HepG2 (cell line): ENCODE measurements at regions not wholly inside any gene's neighbourhood (a gene's known extent, or its start where the extent isn't known, plus 50 kb on each side); places are given as distances from the start of the nearest gene placed in this dataset.

Experiments used
- ATAC-seq: fragments of 200-7000 bp; cut with Tn5 transposase; 3 replicates; pipeline ENCODE4 v1.9.1; 2020; ENCODE audit warnings: mild to moderate bottlenecking, moderate library complexity
- BruUV-seq: library from RNA; stranded (reverse); fragments of 400-500 nt; replicated peaks from 2 replicates; lab custom pipeline; 2021; lab: Mats Ljungman, UMichigan
- CTCF ChIA-PET: fragments of 300-600 bp; formaldehyde crosslinking; extraction: SDS; loops from one replicate; lab custom pipeline; 2021; ENCODE audit warnings: low total read pairs, inconsistent platforms, low intra/inter-chr PET ratio; lab: Yijun Ruan, JAX
- POLR2A ChIA-PET: fragments of 350-600 bp; sonication (Branson Sonifier 250); formaldehyde crosslinking; loops from one replicate; lab custom pipeline; 2020; ENCODE audit warnings: antibody characterized with exemption, inconsistent platforms; lab: Yijun Ruan, JAX
- DNase-seq: peaks from one replicate; pipeline ENCODE4 v3.0.0-alpha.2; 2015; ENCODE audit warnings: low spot score
- FAIRE-seq: peaks from 3 replicates; lab custom pipeline; 2011; peaks lifted over from hg19 to GRCh38; lab: Jason Lieb, UNC
- H2AFZ ChIP-seq: one replicate; pipeline ENCODE4 v1.6.1; 2011; ENCODE audit warnings: low read length, inconsistent platforms
- H3K27ac ChIP-seq: fragments of 300-600 bp; 3 replicates; pipeline ENCODE4 v1.8.0; 2011; ENCODE audit warnings: mixed run types, mild to moderate bottlenecking, mixed read lengths, low read length, inconsistent platforms; ENCODE audit not compliant: insufficient read depth; ENCODE audit errors: extremely low read length
- H3K27me3 ChIP-seq, 2 experiments: fragments of 200-600 bp in 1 of 2; 2 replicates in 1 of 2; 3 replicates in 1 of 2; pipeline versions ENCODE4 v1.6.0 to v1.8.0; 2011; ENCODE audit warnings: low read length in 2 of 2, mild to moderate bottlenecking in 2 of 2, moderate library complexity in 2 of 2, inconsistent platforms in 1 of 2; ENCODE audit not compliant: insufficient read depth in 2 of 2, control insufficient read depth in 1 of 2
- H3K36me3 ChIP-seq, 2 experiments: fragments of 200-600 bp in 1 of 2; replicated peaks in 1 of 2; 2 replicates in 1 of 2; 3 replicates in 1 of 2; pipeline versions ENCODE4 v1.5.1 to v1.8.0; 2011; ENCODE audit warnings: low read length in 2 of 2, inconsistent platforms in 1 of 2; ENCODE audit not compliant: insufficient read depth in 2 of 2, control insufficient read depth in 1 of 2
- H3K4me1 ChIP-seq: 2 replicates; pipeline ENCODE4 v1.5.1; 2012; ENCODE audit warnings: low read length, inconsistent platforms; ENCODE audit not compliant: insufficient read depth
- H3K4me2 ChIP-seq: 2 replicates; pipeline ENCODE4 v1.6.0; 2011; ENCODE audit warnings: low read depth, low read length, inconsistent platforms
- H3K4me3 ChIP-seq, 3 experiments: fragments of 200-600 bp in 1 of 3; sonication (generic), shearing (Covaris generic) in 1 of 3; replicated peaks in 1 of 3; 2 replicates each; pipeline ENCODE4 v1.5.1; 2011 to 2016; ENCODE audit warnings: low read length in 3 of 3, inconsistent platforms in 2 of 3, low read depth in 2 of 3, mild to moderate bottlenecking in 2 of 3, control low read depth in 1 of 3, mixed read lengths in 1 of 3; ENCODE audit not compliant: insufficient read depth in 1 of 3
- H3K79me2 ChIP-seq: one replicate; pipeline ENCODE4 v1.6.1; 2011; ENCODE audit warnings: low read length, inconsistent platforms; ENCODE audit not compliant: insufficient read depth
- H3K9ac ChIP-seq: 2 replicates; pipeline ENCODE4 v1.6.0; 2011; ENCODE audit warnings: mild to moderate bottlenecking, low read depth, low read length, inconsistent platforms; ENCODE audit not compliant: insufficient read depth
- H3K9me3 ChIP-seq: 2 replicates; pipeline ENCODE4 v1.5.1; 2012; ENCODE audit warnings: mild to moderate bottlenecking, low read length
- H4K20me1 ChIP-seq: 2 replicates; pipeline ENCODE4 v1.6.0; 2011; ENCODE audit warnings: inconsistent platforms, mild to moderate bottlenecking, low read length, moderate library complexity; ENCODE audit not compliant: insufficient read depth
- FOXM1 ChIP-seq: sonication (generic); formaldehyde crosslinking; IDR thresholded peaks from 2 replicates; pipeline ENCODE4 v1.5.0; 2020; ENCODE audit warnings: missing genetic modification reagents
- HOXD1 ChIP-seq: sonication (generic); formaldehyde crosslinking; IDR thresholded peaks from 2 replicates; pipeline ENCODE4 v1.5.0; 2020; ENCODE audit warnings: missing genetic modification reagents
- NFIC ChIP-seq: IDR thresholded peaks from 2 replicates; pipeline ENCODE4 v1.6.1; 2012; ENCODE audit warnings: mild to moderate bottlenecking, low read length, inconsistent platforms
- PCBP1 ChIP-seq: fragments of 200-400 bp; formaldehyde crosslinking; IDR thresholded peaks from 2 replicates; pipeline ENCODE4 v1.6.1; 2017; ENCODE audit warnings: mild to moderate bottlenecking, low read depth, low read length, borderline replicate concordance
- RAD21 ChIP-seq: fragments of 450-650 bp; formaldehyde crosslinking; IDR thresholded peaks from 2 replicates; pipeline ENCODE4 v1.5.0; 2020; ENCODE audit warnings: mild to moderate bottlenecking
- SNAI1 ChIP-seq: sonication (generic); formaldehyde crosslinking; IDR thresholded peaks from 2 replicates; pipeline ENCODE4 v1.5.0; 2020; ENCODE audit warnings: mild to moderate bottlenecking, missing genetic modification reagents, borderline replicate concordance
- TEAD2 ChIP-seq: sonication (generic); formaldehyde crosslinking; IDR thresholded peaks from 2 replicates; pipeline ENCODE4 v1.9.0; 2021; ENCODE audit warnings: missing genetic modification reagents
- TOE1 ChIP-seq: sonication (generic); formaldehyde crosslinking; IDR thresholded peaks from 2 replicates; pipeline ENCODE4 v1.4.0; 2020; ENCODE audit warnings: mild to moderate bottlenecking, missing genetic modification reagents
- WIZ ChIP-seq: sonication (generic); formaldehyde crosslinking; IDR thresholded peaks from 2 replicates; pipeline ENCODE4 v1.5.1; 2020; ENCODE audit warnings: mild to moderate bottlenecking, missing genetic modification reagents
- ZFP37 ChIP-seq: sonication (generic); formaldehyde crosslinking; IDR thresholded peaks from 2 replicates; pipeline ENCODE4 v1.4.0; 2020; ENCODE audit warnings: missing genetic modification reagents, borderline replicate concordance
- ZKSCAN8 ChIP-seq: IDR thresholded peaks from 2 replicates; pipeline ENCODE4 v1.6.1; 2016; ENCODE audit warnings: borderline replicate concordance, missing genetic modification reagents, missing compliant biosample characterization
- ZMYM4 ChIP-seq: sonication (generic); formaldehyde crosslinking; IDR thresholded peaks from 2 replicates; pipeline ENCODE4 v1.8.1; 2023; ENCODE audit warnings: mild to moderate bottlenecking, missing genetic modification reagents
- ZNF619 ChIP-seq: sonication (generic); formaldehyde crosslinking; IDR thresholded peaks from 2 replicates; pipeline ENCODE4 v1.4.0; 2020; ENCODE audit warnings: mild to moderate bottlenecking, missing genetic modification reagents
- ZNF709 ChIP-seq: sonication (generic); formaldehyde crosslinking; IDR thresholded peaks from 2 replicates; pipeline ENCODE4 v1.5.0; 2020; ENCODE audit warnings: mild to moderate bottlenecking, missing genetic modification reagents
- ZNF816 ChIP-seq: sonication (generic); formaldehyde crosslinking; IDR thresholded peaks from 2 replicates; pipeline ENCODE4 v1.8.0; 2022; ENCODE audit warnings: missing genetic modification reagents, mild to moderate bottlenecking, borderline replicate concordance
- WGBS: methylation state at CpG from one replicate; pipeline ENCODE4 v1.1.6; 2017; ENCODE audit warnings: low lambda C conversion rate; 5-methylcytosine and 5-hydroxymethylcytosine counted together
- in situ Hi-C: cut with HindIII; loops from 2 replicates; pipeline ENCODE4 v1.10.0; 2017; ENCODE audit warnings: low pct_unique_long_range_greater_than_20kb; ENCODE audit not compliant: extremely low pct_ligation_motif_present
- intact Hi-C: fragments of 100-400 bp; cut with micrococcal nuclease; formaldehyde crosslinking; loops from one replicate; pipeline ENCODE4 v1.10.0; 2022; ENCODE audit not compliant: unreplicated experiment
- TF ChIP-seq, protein P1 (sequence below): sonication (generic); formaldehyde crosslinking; conservative IDR thresholded peaks from 2 replicates; pipeline ENCODE4 v1.5.0; 2020; ENCODE audit warnings: missing genetic modification reagents
- TF ChIP-seq, protein P2 (sequence below): IDR thresholded peaks from 2 replicates; pipeline ENCODE4 v1.6.1; 2016; ENCODE audit warnings: mild to moderate bottlenecking, missing biosample characterization, missing genetic modification reagents
- TF ChIP-seq, protein P3 (sequence below): sonication (generic); formaldehyde crosslinking; IDR thresholded peaks from 2 replicates; pipeline ENCODE4 v1.8.1; 2023; ENCODE audit warnings: mild to moderate bottlenecking, missing genetic modification reagents, borderline replicate concordance
- TF ChIP-seq, protein P4 (sequence below): sonication (generic); formaldehyde crosslinking; conservative IDR thresholded peaks from 2 replicates; pipeline ENCODE4 v1.8.1; 2023; ENCODE audit warnings: missing genetic modification reagents

DNA sequence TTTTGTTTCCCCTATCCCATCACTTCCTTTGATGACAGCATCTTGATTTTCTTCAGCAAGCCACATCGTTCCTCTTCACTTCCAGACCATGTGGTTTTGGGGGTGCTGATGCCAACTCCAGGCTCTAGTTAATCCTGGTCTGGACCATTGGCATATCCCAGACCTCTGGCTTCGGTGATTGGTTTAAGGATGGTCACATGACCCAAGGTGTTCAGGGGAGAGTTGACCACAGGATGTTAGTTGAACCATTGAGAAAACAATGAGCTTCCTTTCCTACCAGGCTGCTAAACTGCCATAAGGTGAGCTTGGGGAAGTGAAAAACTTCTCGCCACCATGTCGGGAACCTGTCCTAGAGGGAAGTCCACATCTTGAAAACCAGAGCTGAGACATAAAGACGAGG lies 60.9 kb upstream of the TLR3 start:
- no peak for DNase-seq
- H3K4me1 ChIP-seq: no peaks in the 10 kb centered on the region
- no peak for TF ChIP-seq TOE1 (CRISPR knock-in tag)
- TF ChIP-seq ZKSCAN8 (CRISPR knock-in tag): no peak
- TF ChIP-seq RAD21 (CRISPR knock-in tag): no peak
- no peak for TF ChIP-seq ZNF619
- no peak for TF ChIP-seq FOXM1
- TF ChIP-seq, protein P1, sequence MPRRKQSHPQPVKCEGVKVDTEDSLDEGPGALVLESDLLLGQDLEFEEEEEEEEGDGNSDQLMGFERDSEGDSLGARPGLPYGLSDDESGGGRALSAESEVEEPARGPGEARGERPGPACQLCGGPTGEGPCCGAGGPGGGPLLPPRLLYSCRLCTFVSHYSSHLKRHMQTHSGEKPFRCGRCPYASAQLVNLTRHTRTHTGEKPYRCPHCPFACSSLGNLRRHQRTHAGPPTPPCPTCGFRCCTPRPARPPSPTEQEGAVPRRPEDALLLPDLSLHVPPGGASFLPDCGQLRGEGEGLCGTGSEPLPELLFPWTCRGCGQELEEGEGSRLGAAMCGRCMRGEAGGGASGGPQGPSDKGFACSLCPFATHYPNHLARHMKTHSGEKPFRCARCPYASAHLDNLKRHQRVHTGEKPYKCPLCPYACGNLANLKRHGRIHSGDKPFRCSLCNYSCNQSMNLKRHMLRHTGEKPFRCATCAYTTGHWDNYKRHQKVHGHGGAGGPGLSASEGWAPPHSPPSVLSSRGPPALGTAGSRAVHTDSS (CRISPR knock-in tag): no peak
- H4K20me1 ChIP-seq: no peaks in the 10 kb centered on the region
- no peak overlapping the region for H3K27ac ChIP-seq
- H3K4me2 ChIP-seq: no peak overlapping the region
- BruUV-seq: no TSS peak
- H3K9me3 ChIP-seq: no peaks in the 10 kb centered on the region
- intact Hi-C loops (no loop called here), in situ Hi-C loops (no loop called here)
- no peaks in the 10 kb centered on the region for H3K79me2 ChIP-seq
- peaks cover 0 to 4% of the 10 kb centered on the region in 2 experiments; a peak in 1 of 5 replicates for H3K27me3 ChIP-seq
- POLR2A ChIA-PET: no interaction called here
- CTCF ChIA-PET: no interaction called here
- H2AFZ ChIP-seq: no peak overlapping the region
- H3K9ac ChIP-seq: no peak overlapping the region
- no peak overlapping the region for H3K4me3 ChIP-seq
- WGBS: 44% methylated on average over 5 of the region's 5 CpGs
- FAIRE-seq: no peak
- ATAC-seq: no peak
- no peaks in the 10 kb centered on the region for H3K36me3 ChIP-seq

DNA sequence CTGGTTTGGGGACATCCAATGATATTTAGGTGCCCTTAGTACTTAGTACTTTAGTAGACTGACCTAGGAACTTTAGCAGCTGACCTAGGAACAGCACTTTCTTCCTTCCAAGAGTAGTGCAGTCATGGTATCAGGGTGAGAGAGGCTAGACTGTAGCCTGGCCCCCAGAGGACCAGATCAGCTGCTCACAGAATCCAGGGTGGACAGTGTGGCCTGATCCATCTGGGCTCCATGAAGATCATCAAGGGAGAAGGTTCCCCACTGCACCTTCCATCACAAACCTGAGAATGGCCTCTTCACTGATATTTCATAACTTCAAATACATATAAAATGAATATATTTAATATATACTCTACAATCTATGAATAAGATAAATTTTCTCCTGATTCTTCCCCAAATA lies 59.0 kb upstream of the TLR3 start:
- intact Hi-C loops: no loop called here
- ChIA-PET CTCF (no interaction called here), POLR2A (no interaction called here)
- H3K27me3 ChIP-seq: peaks cover 0 to 4% of the 10 kb centered on the region in 2 experiments; a peak in 1 of 5 replicates
- no peaks in the 10 kb centered on the region for H3K36me3 ChIP-seq
- H4K20me1 ChIP-seq: no peaks in the 10 kb centered on the region
- no peak overlapping the region for H3K4me2 ChIP-seq
- no peak overlapping the region for H3K4me3 ChIP-seq
- in situ Hi-C loops: no loop called here
- H3K79me2 ChIP-seq: no peaks in the 10 kb centered on the region
- no peak overlapping the region for H3K27ac ChIP-seq
- no peaks in the 10 kb centered on the region for H3K9me3 ChIP-seq
- no peak overlapping the region for H2AFZ ChIP-seq
- DNase-seq: no peak
- H3K9ac ChIP-seq: no peak overlapping the region
- BruUV-seq: no TSS peak
- ATAC-seq: no peak
- TF ChIP-seq ZNF709: no peak
- TF ChIP-seq ZFP37: no peak
- TF ChIP-seq WIZ (CRISPR knock-in tag): no peak
- TF ChIP-seq, protein P2, sequence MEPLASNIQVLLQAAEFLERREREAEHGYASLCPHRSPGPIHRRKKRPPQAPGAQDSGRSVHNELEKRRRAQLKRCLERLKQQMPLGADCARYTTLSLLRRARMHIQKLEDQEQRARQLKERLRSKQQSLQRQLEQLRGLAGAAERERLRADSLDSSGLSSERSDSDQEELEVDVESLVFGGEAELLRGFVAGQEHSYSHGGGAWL (CRISPR knock-in tag): no peak
- TF ChIP-seq ZMYM4: no peak
- no peak for TF ChIP-seq SNAI1
- TF ChIP-seq HOXD1: no peak
- TF ChIP-seq, protein P3, sequence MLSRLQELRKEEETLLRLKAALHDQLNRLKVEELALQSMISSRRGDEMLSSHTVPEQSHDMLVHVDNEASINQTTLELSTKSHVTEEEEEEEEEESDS (CRISPR knock-in tag): no peak
- TF ChIP-seq, protein P4, sequence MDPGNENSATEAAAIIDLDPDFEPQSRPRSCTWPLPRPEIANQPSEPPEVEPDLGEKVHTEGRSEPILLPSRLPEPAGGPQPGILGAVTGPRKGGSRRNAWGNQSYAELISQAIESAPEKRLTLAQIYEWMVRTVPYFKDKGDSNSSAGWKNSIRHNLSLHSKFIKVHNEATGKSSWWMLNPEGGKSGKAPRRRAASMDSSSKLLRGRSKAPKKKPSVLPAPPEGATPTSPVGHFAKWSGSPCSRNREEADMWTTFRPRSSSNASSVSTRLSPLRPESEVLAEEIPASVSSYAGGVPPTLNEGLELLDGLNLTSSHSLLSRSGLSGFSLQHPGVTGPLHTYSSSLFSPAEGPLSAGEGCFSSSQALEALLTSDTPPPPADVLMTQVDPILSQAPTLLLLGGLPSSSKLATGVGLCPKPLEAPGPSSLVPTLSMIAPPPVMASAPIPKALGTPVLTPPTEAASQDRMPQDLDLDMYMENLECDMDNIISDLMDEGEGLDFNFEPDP (CRISPR knock-in tag): no peak
- TF ChIP-seq PCBP1: no peak
- TF ChIP-seq TEAD2: no peak
- TF ChIP-seq NFIC: no peak
- TF ChIP-seq ZNF816: no peak
- no peak for FAIRE-seq
- H3K4me1 ChIP-seq: no peaks in the 10 kb centered on the region
